Heart left ventricle (tissue), 16 donors: ENCODE measurements at regions not wholly inside any gene's neighbourhood (a gene's known extent, or its start where the extent isn't known, plus 50 kb on each side); places are given as distances from the start of the nearest gene placed in this dataset.

Experiments
- ATAC-seq, 4 donors: fragments of 200-7000 bp; cut with Tn5 transposase; one replicate each; pipeline ENCODE4 v1.9.1; 2020 to 2022; ENCODE audit warnings: moderate library complexity in 4 of 4, mild to moderate bottlenecking in 3 of 4, moderate number of reproducible peaks in 1 of 4
- DNase-seq, 5 donors: peaks; one replicate each; pipeline ENCODE4 v3.0.0-alpha.2; 2020
- H3K27ac ChIP-seq, 12 donors: fragments of 200-600 bp; sonication (generic) in 4 of 12; one replicate each; pipeline versions ENCODE4 v1.5.0 to v1.8.0; 2016 to 2022; ENCODE audit warnings: mild to moderate bottlenecking in 2 of 12
- H3K27me3 ChIP-seq, 9 donors: fragments of 200-600 bp; sonication (generic) in 2 of 9; one replicate each; pipeline versions ENCODE4 v1.5.1 to v1.8.0; 2016 to 2022; ENCODE audit warnings: mild to moderate bottlenecking in 3 of 9
- H3K36me3 ChIP-seq, 9 donors: fragments of 200-600 bp; sonication (generic) in 2 of 9; one replicate each; pipeline versions ENCODE4 v1.5.0 to v1.8.0; 2018 to 2022; ENCODE audit warnings: mild to moderate bottlenecking in 2 of 9
- H3K4me1 ChIP-seq, 12 donors: fragments of 200-600 bp; sonication (generic) in 4 of 12; one replicate each; pipeline versions ENCODE4 v1.5.0 to v1.8.0; 2016 to 2022; ENCODE audit warnings: mild to moderate bottlenecking in 3 of 12
- H3K4me3 ChIP-seq, 12 donors: fragments of 200-600 bp; sonication (generic) in 4 of 12; one replicate each; pipeline versions ENCODE4 v1.5.0 to v1.8.0; 2017 to 2022; ENCODE audit warnings: mild to moderate bottlenecking in 9 of 12, moderate library complexity in 4 of 12
- H3K9me3 ChIP-seq, 12 donors: fragments of 200-600 bp; sonication (generic) in 4 of 12; one replicate each; pipeline versions ENCODE4 v1.5.0 to v1.8.0; 2016 to 2022; ENCODE audit warnings: mild to moderate bottlenecking in 1 of 12
- CTCF ChIP-seq, 12 donors: fragments of 200-600 bp; sonication (generic) in 4 of 12; IDR thresholded peaks; one replicate each; pipeline versions ENCODE4 v1.5.0 to v1.8.0; 2018 to 2022; ENCODE audit warnings: antibody characterized with exemption in 12 of 12, mild to moderate bottlenecking in 5 of 12
- POLR2A ChIP-seq, 2 donors: fragments of 450-650 bp; IDR thresholded peaks; one replicate each; pipeline ENCODE4 v1.6.1; 2017; ENCODE audit warnings: antibody characterized with exemption in 2 of 2, mild to moderate bottlenecking in 2 of 2, moderate library complexity in 2 of 2
- WGBS, 4 donors: extraction: QIAGEN DNeasy Blood & Tissue Kit in 2 of 4; methylation state at CpG; one replicate each; pipeline versions ENCODE4 v1.1.5 to v1.1.7; 2013 to 2018; 5-methylcytosine and 5-hydroxymethylcytosine counted together
- intact Hi-C, 10 donors: fragments of 100-400 bp; cut with DNase I; formaldehyde crosslinking; loops; one replicate each; pipeline versions ENCODE4 v1.11.1 to v1.14.2; 2022
- donor health status: ischemic (EF 13 %, LVEDD 7.1; RV severe dilation, severe dysfunction).
- donor health status: healthy with polysubstance abuse.
- donor health status: DM: no; HTN: yes; CAD: no.
- donor health status: DM: no; HTN: no; CAD: no.
- donor health status: ischemic (EF 25% LVEDD 6.9; RV normal size, moderate dysfunction).
- donor health status: ischemic (EF 25% LVEDD 5.7; RV mildly dilated, moderate dysfunction).
- donor health status: healthy.
- donor health status: DM: yes; HTN: yes; CAD: no.
- donor health status: ischemic (EF 35%, LVEDD 5.7; RV mildly dilated, moderate dysfunction).
- donor health status: nonischemic (EF 11% LVEDD 7.7; RV severe dilation, severe dysfunction).
- donor health status: DM: yes; HTN: yes; CAD: no.
- donor health status: PGD.
- donor health status: ischemic (EF 29% LVEDD 5.4; RV normal size, mild dysfunction).
- donor health status: nonischemic (EF 23%, LVEDD 6.1; RV moderate dilation, normal function).

- no peak overlapping the region for H3K27ac ChIP-seq
- 80 to 89% (median 86%) methylated on average over 1 of the region's 1 CpG for WGBS, 4 donors
These were observed 498.4 kb upstream of the TUSC1 start for GRCh38 chr9:26176628-26177027.

GRCh38 chr9:26175264-26175663 lies 497.0 kb upstream of the TUSC1 start:
- DNase-seq (no peak), ATAC-seq (no peak)
- Histone ChIP-seq H3K27me3 (no peaks in the 10 kb centered on the region), H3K9me3 (no peaks in the 10 kb centered on the region), H3K27ac (no peak overlapping the region), H3K36me3 (no peaks in the 10 kb centered on the region), H3K4me3 (no peak overlapping the region), H3K4me1 (peaks cover 0 to 2% (median 0%) of the 10 kb centered on the region in 12 donors)
- 78 to 95% (median 92%) methylated on average over 1 of the region's 1 CpG for WGBS, 4 donors
- intact Hi-C loops: no loop called here
- TF ChIP-seq POLR2A (IDR thresholded peaks at IDR 0.05) (no peak), CTCF (IDR thresholded peaks at IDR 0.05) (no peak)

More at GRCh38 chr9:26176628-26177027, 498.4 kb upstream of the TUSC1 start:
- H3K36me3 ChIP-seq: no peaks in the 10 kb centered on the region
- H3K27me3 ChIP-seq: no peaks in the 10 kb centered on the region
- ATAC-seq (no peak), DNase-seq (no peak)
- no peaks in the 10 kb centered on the region for H3K4me1 ChIP-seq
- TF ChIP-seq POLR2A (IDR thresholded peaks at IDR 0.05): no peak
- TF ChIP-seq CTCF (IDR thresholded peaks at IDR 0.05): no peak
- intact Hi-C loops: no loop called here
- H3K9me3 ChIP-seq: no peaks in the 10 kb centered on the region
- no peak overlapping the region for H3K4me3 ChIP-seq

GRCh38 chr9:26172301-26172700 lies 494.1 kb upstream of the TUSC1 start:
- no peaks in the 10 kb centered on the region for H3K36me3 ChIP-seq
- no peaks in the 10 kb centered on the region for H3K27me3 ChIP-seq
- peaks cover 0 to 4% (median 0%) of the 10 kb centered on the region in 12 donors for H3K4me1 ChIP-seq
- H3K9me3 ChIP-seq: no peaks in the 10 kb centered on the region
- intact Hi-C loops: no loop called here
- no peak overlapping the region for H3K27ac ChIP-seq
- no peak for TF ChIP-seq CTCF (IDR thresholded peaks at IDR 0.05)
- no peak for TF ChIP-seq POLR2A (IDR thresholded peaks at IDR 0.05)
- H3K4me3 ChIP-seq: no peak overlapping the region
- DNase-seq (no peak), ATAC-seq (no peak)
- WGBS, 4 donors: 71 to 80% (median 77%) methylated on average over 2 of the region's 2 CpGs

- Histone ChIP-seq H3K36me3 (no peaks in the 10 kb centered on the region), H3K27ac (no peak overlapping the region), H3K9me3 (no peaks in the 10 kb centered on the region), H3K27me3 (no peaks in the 10 kb centered on the region), H3K4me3 (no peak overlapping the region), H3K4me1 (peaks cover 0 to 4% (median 0%) of the 10 kb centered on the region in 12 donors)
- TF ChIP-seq POLR2A (IDR thresholded peaks at IDR 0.05) (no peak), CTCF (IDR thresholded peaks at IDR 0.05) (no peak)
- DNase-seq (no peak), ATAC-seq (no peak)
- intact Hi-C loops: no loop called here
- 14 to 25% (median 17%) methylated on average over 2 of the region's 2 CpGs for WGBS, 4 donors
These were observed 493.4 kb upstream of the TUSC1 start for GRCh38 chr9:26171691-26172090.
